ENCODE measurements at regions not wholly inside any gene's neighbourhood (a gene's known extent, or its start where the extent isn't known, plus 50 kb on each side); places are given as distances from the start of the nearest gene placed in this dataset.
"Not testable (repeated sequence)": the region's sequence is repeated elsewhere in the genome, so short reads cannot be mapped to it uniquely, and the experiment has no call there.

GRCh38 chrX:74207539-74207938 lies 96.4 kb upstream of the ZCCHC13 start:
- Histone ChIP-seq H3K27me3 (no peaks in the 10 kb centered on the region), H3K4me1 (no peaks in the 10 kb centered on the region), H3K4me3 (no peak overlapping the region), H3K36me3 (no peaks in the 10 kb centered on the region), H3K9me3 (peaks cover 0 to 6% of the 10 kb centered on the region in 2 donors), H3K27ac (no peak overlapping the region)
- no peak for DNase-seq (ENCODE audit: low spot score)
- no peak for TF ChIP-seq CTCF (IDR thresholded peaks at IDR 0.05)

GRCh38 chrX:74195605-74196004 lies 108.4 kb upstream of the ZCCHC13 start:
- Histone ChIP-seq H3K27ac (no peak overlapping the region), H3K27me3 (no peaks in the 10 kb centered on the region), H3K36me3 (no peaks in the 10 kb centered on the region), H3K4me1 (no peaks in the 10 kb centered on the region), H3K9me3 (no peaks in the 10 kb centered on the region), H3K4me3 (no peak overlapping the region)
- TF ChIP-seq CTCF (IDR thresholded peaks at IDR 0.05) = no peak
- no peak for DNase-seq (ENCODE audit: low spot score)

- no peaks in the 10 kb centered on the region for H3K36me3 ChIP-seq
- no peaks in the 10 kb centered on the region for H3K4me1 ChIP-seq
- no peak for DNase-seq (ENCODE audit: low spot score)
- H3K27me3 ChIP-seq = no peaks in the 10 kb centered on the region
- H3K4me3 ChIP-seq = no peak overlapping the region
- no peak overlapping the region for H3K27ac ChIP-seq
- no peak for TF ChIP-seq CTCF (IDR thresholded peaks at IDR 0.05)
- no peaks in the 10 kb centered on the region for H3K9me3 ChIP-seq
Measured at GRCh38 chrX:74195120-74195519, 108.9 kb upstream of the ZCCHC13 start.

GRCh38 chrX:74187211-74187610 lies 116.8 kb upstream of the ZCCHC13 start:
- DNase-seq (ENCODE audit: low spot score) = no peak
- Histone ChIP-seq H3K4me1 (no peaks in the 10 kb centered on the region), H3K4me3 (no peak overlapping the region), H3K36me3 (no peaks in the 10 kb centered on the region), H3K27ac (no peak overlapping the region), H3K9me3 (peaks cover 0 to 6% of the 10 kb centered on the region in 2 donors), H3K27me3 (no peaks in the 10 kb centered on the region)
- TF ChIP-seq CTCF (IDR thresholded peaks at IDR 0.05) = no peak

GRCh38 chrX:74183047-74183446 lies 120.9 kb upstream of the ZCCHC13 start:
- not testable (repeated sequence) for H3K36me3 ChIP-seq; H3K4me3 ChIP-seq; H3K27me3 ChIP-seq; H3K9me3 ChIP-seq; H3K27ac ChIP-seq; DNase-seq (ENCODE audit: low spot score); H3K4me1 ChIP-seq

- H3K4me1 ChIP-seq; DNase-seq (ENCODE audit: low spot score); H3K36me3 ChIP-seq; H3K4me3 ChIP-seq; H3K9me3 ChIP-seq; H3K27me3 ChIP-seq; H3K27ac ChIP-seq: not testable (repeated sequence)
Measured at GRCh38 chrX:74181976-74182375, 122.0 kb upstream of the ZCCHC13 start.

GRCh38 chrX:74180716-74181115 lies 123.3 kb upstream of the ZCCHC13 start:
- H3K27ac ChIP-seq = no peak overlapping the region
- no peaks in the 10 kb centered on the region for H3K27me3 ChIP-seq
- peaks cover 0 to 6% of the 10 kb centered on the region in 2 donors for H3K9me3 ChIP-seq
- no peak for TF ChIP-seq CTCF (IDR thresholded peaks at IDR 0.05)
- H3K4me1 ChIP-seq = no peaks in the 10 kb centered on the region
- no peak overlapping the region for H3K4me3 ChIP-seq
- H3K36me3 ChIP-seq = no peaks in the 10 kb centered on the region
- no peak for DNase-seq (ENCODE audit: low spot score)

Data from right atrium auricular region (tissue), 2 donors.